ENCODE measurements at regions not wholly inside any gene's neighbourhood (a gene's known extent, or its start where the extent isn't known, plus 50 kb on each side); places are given as distances from the start of the nearest gene placed in this dataset.

DNA sequence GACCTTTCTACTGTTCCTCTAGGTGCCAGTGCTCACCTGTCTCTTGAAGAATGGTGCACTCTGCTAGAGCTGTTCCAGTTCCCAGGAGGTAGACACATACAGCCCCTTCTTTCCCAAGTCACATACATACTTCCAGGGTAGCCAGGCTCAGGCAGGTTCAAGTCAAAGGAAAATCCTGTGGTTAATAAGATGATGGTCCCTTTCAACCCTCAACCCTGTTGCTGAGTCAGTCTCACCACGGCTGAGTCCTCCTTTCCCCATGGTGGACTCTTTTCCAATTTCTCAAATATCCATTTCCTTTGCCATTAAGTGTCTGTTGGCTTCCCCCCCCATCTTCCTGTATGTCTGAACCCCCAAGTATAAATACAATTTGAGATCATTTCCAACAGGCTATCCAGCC lies 56.1 kb upstream of the ACAN start:
- TF ChIP-seq CTCF (conservative IDR thresholded peaks at IDR 0.05; ENCODE audit: low read depth, low read length): no peak
- no peak for TF ChIP-seq EZH2 (IDR thresholded peaks at IDR 0.05; ENCODE audit: borderline replicate concordance, low read depth, low read length, poor library complexity, severe bottlenecking)
